ENCODE measurements at regions not wholly inside any gene's neighbourhood (a gene's known extent, or its start where the extent isn't known, plus 50 kb on each side); places are given as distances from the start of the nearest gene placed in this dataset.

GRCh38 chr5:57332361-57332760 lies 150.2 kb downstream of the ACTBL2 start (continued):
- TF ChIP-seq POLR2AphosphoS2 (conservative IDR thresholded peaks at IDR 0.05; ENCODE audit: low read length) (no peak), RCOR1 (IDR thresholded peaks at IDR 0.05; ENCODE audit: low read depth, low read length) (no peak), BCL3 (IDR thresholded peaks at IDR 0.05) (no peak)

GRCh38 chr5:57327561-57328367 lies 153.9 kb downstream of the GPBP1 start:
- WGBS (ENCODE audit: missing lambda C conversion rate), result 26% methylated on average over 3 of the region's 3 CpGs
- Histone ChIP-seq H3K9me3 (no peaks in the 10 kb centered on the region), H3K4me1 (peaks cover 7% of the 10 kb centered on the region; the same call in 2 of the 3 replicates), H3K4me2 (no peak overlapping the region), H3K27ac (no peak overlapping the region), H3K4me3 (no peak overlapping the region)
- ChIA-PET POLR2A (no interaction called here), CTCF (interaction anchor here (1.0 to 3.4 kb wide), 4 partner anchors 10 to 29 kb away, joined by 3 to 9 read pairs (median 3); no protein-coding TSS in a partner anchor)
- no peak for TF ChIP-seq ZNF302 (CRISPR knock-in tag; IDR thresholded peaks at IDR 0.05)
- no peak for TF ChIP-seq FOSL2 (IDR thresholded peaks at IDR 0.05)
- TF ChIP-seq FOSL2 (CRISPR knock-in tag; IDR thresholded peaks at IDR 0.05), result 0 out of 2 replicates have a peak, but pooled peaks have one; percentile 16
- peak; percentile 19 for TF ChIP-seq MAFK (IDR thresholded peaks at IDR 0.05; ENCODE audit: partially characterized antibody)
- peak in 1 of 2 experiments; percentile 42 for DNase-seq (ENCODE audit: low read depth in 1 of 2, low spot score in 1 of 2)
- FAIRE-seq, result no peak
- ATAC-seq, result peak; percentile 42 to 61; a peak in 2 of 6 replicates

GRCh38 chr5:57325678-57326397 lies 152.0 kb downstream of the GPBP1 start:
- no peak for FAIRE-seq
- Histone ChIP-seq H3K9me3 (no peaks in the 10 kb centered on the region), H3K4me3 (no peak overlapping the region), H3K27ac (no peak overlapping the region), H3K4me2 (no peak overlapping the region), H3K4me1 (peaks cover 7% of the 10 kb centered on the region; the same call in 2 of the 3 replicates)
- DNase-seq (ENCODE audit: low read depth in 1 of 2, low spot score in 1 of 2), result no peak
- CTCF ChIA-PET, result interaction anchor here (3.4 kb wide), 1 partner anchor 8 kb away, joined by 9 read pairs; no protein-coding TSS in a partner anchor
- WGBS (ENCODE audit: missing lambda C conversion rate), result 86% methylated on average over 4 of the region's 4 CpGs
- no peak for TF ChIP-seq POLR2A (IDR thresholded peaks at IDR 0.05; ENCODE audit: low read length)
- TF ChIP-seq CHD2 (IDR thresholded peaks at IDR 0.05; ENCODE audit: low read length, partially characterized antibody), result no peak
- TF ChIP-seq POLR2AphosphoS2 (conservative IDR thresholded peaks at IDR 0.05; ENCODE audit: low read length), result no peak
- TF ChIP-seq ESRRA (IDR thresholded peaks at IDR 0.05; ENCODE audit: borderline replicate concordance, low read length), result no peak
- no peak for TF ChIP-seq RARB (CRISPR knock-in tag; IDR thresholded peaks at IDR 0.05)
- no peak for TF ChIP-seq JUN (IDR thresholded peaks at IDR 0.05)
- TF ChIP-seq ZNF302 (CRISPR knock-in tag; IDR thresholded peaks at IDR 0.05), result no peak
- TF ChIP-seq ZC3H11A (IDR thresholded peaks at IDR 0.05), result no peak
- no peak for TF ChIP-seq ZSCAN20 (CRISPR knock-in tag; IDR thresholded peaks at IDR 0.05)
- no peak for TF ChIP-seq SMC3 (IDR thresholded peaks at IDR 0.05)
- TF ChIP-seq KDM5A (IDR thresholded peaks at IDR 0.05), result no peak
- POLR2A ChIA-PET, result no interaction called here
- no peak for ATAC-seq

- FAIRE-seq, result no peak
- Histone ChIP-seq H3K4me2 (no peak overlapping the region), H3K4me3 (no peak overlapping the region), H3K9me3 (no peaks in the 10 kb centered on the region), H3K4me1 (peaks cover 7% of the 10 kb centered on the region; the same call in 2 of the 3 replicates), H3K27ac (no peak overlapping the region)
- ATAC-seq, result no peak
- POLR2A ChIA-PET, result no interaction called here
- 83% methylated on average over 4 of the region's 4 CpGs for WGBS (ENCODE audit: missing lambda C conversion rate)
- TF ChIP-seq JUNB (IDR thresholded peaks at IDR 0.05), result no peak
- no peak for TF ChIP-seq CTCF (IDR thresholded peaks at IDR 0.05)
- CTCF ChIA-PET, result interaction anchor here (1.4 to 1.5 kb wide), 3 partner anchors 9 to 1136 kb away, joined by 4 to 6 read pairs (median 4); no protein-coding TSS in a partner anchor
- no peak for DNase-seq (ENCODE audit: low read depth in 1 of 2, low spot score in 1 of 2)
Measured at GRCh38 chr5:57324861-57325260, 151.0 kb downstream of the GPBP1 start.
